D721Med (cell line): ENCODE measurements at regions not wholly inside any gene's neighbourhood (a gene's known extent, or its start where the extent isn't known, plus 50 kb on each side); places are given as distances from the start of the nearest gene placed in this dataset.

ENCODE experiments used
- DNase-seq: peaks from one replicate; pipeline ENCODE4 v3.0.0; 2011; ENCODE audit warnings: low spot score; ENCODE audit not compliant: insufficient read length
- FAIRE-seq: peaks from 2 replicates; lab custom pipeline; 2011; peaks lifted over from hg19 to GRCh38; lab: Jason Lieb, UNC
- TF ChIP-seq, protein P1 (sequence below): IDR thresholded peaks from 2 replicates; pipeline ENCODE4 v1.5.1; 2012; ENCODE audit warnings: mild to moderate bottlenecking, control low read depth; ENCODE audit not compliant: insufficient read depth; ENCODE audit errors: missing control alignments

DNA sequence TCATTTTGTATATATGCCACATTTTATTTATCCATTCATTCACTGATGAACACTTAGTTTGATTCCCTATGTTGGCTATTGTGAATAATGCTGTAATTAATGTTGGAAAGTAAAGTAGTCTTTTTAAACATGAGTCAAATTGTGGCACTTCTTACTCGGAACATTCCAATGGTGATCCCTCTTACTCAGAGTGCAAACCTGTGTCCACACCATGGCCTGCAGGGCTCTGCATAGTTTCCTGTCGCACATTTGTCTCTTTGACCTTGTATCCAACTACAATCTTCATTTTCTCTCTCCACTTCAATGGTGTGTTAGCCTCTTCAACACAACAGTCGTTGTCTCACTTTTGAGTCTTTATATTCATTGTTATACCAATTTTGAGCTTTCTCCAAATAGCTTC is 98.1 kb upstream of the PAPPA start:
- no peak for DNase-seq
- FAIRE-seq: no peak
- TF ChIP-seq, protein P1, sequence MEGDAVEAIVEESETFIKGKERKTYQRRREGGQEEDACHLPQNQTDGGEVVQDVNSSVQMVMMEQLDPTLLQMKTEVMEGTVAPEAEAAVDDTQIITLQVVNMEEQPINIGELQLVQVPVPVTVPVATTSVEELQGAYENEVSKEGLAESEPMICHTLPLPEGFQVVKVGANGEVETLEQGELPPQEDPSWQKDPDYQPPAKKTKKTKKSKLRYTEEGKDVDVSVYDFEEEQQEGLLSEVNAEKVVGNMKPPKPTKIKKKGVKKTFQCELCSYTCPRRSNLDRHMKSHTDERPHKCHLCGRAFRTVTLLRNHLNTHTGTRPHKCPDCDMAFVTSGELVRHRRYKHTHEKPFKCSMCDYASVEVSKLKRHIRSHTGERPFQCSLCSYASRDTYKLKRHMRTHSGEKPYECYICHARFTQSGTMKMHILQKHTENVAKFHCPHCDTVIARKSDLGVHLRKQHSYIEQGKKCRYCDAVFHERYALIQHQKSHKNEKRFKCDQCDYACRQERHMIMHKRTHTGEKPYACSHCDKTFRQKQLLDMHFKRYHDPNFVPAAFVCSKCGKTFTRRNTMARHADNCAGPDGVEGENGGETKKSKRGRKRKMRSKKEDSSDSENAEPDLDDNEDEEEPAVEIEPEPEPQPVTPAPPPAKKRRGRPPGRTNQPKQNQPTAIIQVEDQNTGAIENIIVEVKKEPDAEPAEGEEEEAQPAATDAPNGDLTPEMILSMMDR: no peak

DNA sequence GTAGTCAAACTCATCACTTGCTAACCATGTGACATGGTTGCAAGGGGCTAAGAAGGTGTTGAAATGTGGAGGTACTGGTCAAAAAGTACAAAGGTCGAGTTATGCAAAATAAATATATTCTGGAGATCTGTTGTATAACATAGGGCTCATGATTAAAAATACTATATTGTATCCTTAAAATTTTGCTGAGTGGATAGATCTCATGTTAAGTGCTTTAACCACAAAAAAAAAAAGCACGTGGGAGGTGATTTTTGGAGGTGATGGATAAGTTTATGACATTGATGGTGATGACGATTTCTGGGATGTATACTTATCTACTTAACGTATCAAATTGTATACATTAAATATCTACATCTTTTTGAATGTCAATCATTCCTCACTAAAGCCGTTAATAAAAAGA is 96.2 kb upstream of the PAPPA start:
- TF ChIP-seq, protein P1: no peak
- FAIRE-seq: no peak

DNA sequence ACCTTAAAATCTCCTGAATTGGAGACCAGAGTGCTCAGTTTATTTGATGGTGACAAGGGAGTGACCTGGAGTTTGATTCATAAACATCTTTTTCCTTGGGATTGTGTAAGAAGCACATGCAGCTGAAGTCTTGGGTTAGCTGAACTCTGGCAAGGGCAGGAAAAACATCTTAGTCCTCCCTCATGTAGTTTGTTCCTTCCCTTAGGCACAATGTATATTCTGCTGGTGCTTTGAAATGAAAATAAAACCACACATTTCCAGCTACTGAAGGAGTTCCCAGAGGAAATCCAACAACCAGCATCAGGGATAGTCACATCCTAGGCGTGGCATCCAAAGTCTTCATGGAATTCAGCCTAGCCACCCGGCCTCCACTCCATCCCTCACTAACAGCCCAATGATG is 95.2 kb upstream of the PAPPA start:
- DNase-seq (no peak), FAIRE-seq (no peak)
- TF ChIP-seq, protein P1: no peak

More for the DNA sequence above, 96.2 kb upstream of the PAPPA start:
- no peak for DNase-seq

DNA sequence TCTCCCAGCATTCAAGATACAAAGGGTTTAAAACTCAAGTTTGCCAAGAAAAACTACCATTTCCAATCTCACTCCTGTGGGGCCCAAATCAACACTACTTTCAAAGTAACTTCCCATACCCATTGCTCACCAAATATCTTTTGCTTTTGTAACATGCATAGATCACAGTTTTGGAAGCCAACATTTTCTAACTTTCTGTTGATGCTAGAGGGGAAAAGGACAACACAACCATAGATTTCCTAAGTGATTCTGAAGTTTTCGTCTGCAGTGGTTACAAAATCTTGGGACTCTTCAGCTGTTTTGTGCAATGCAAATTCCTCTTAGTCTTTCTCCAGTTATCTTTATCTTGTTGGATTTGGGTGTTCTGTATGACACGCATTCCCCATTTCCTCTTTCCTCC is 94.1 kb upstream of the PAPPA start:
- FAIRE-seq (no peak), DNase-seq (no peak)
- TF ChIP-seq, protein P1: no peak

DNA sequence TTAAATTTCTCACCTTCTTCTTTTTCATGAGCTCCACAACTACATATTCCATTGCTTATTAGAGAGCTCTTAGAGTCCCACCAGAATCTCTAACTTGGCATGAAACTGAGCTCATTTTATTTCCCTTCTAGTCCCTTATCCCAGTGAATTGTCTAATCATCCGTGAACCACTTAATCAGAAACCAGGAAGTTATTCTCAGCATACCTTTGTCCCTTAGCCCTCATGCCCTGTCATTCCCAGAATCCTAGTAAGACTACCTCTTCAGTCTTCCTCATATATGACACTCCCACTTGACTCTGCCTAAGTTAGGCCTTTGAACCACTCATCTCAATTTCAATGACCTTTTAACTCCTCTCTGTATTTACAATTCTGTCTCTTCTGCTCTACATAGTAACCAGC is 93.0 kb upstream of the PAPPA start:
- TF ChIP-seq, protein P1: no peak
- DNase-seq (no peak), FAIRE-seq (no peak)

DNA sequence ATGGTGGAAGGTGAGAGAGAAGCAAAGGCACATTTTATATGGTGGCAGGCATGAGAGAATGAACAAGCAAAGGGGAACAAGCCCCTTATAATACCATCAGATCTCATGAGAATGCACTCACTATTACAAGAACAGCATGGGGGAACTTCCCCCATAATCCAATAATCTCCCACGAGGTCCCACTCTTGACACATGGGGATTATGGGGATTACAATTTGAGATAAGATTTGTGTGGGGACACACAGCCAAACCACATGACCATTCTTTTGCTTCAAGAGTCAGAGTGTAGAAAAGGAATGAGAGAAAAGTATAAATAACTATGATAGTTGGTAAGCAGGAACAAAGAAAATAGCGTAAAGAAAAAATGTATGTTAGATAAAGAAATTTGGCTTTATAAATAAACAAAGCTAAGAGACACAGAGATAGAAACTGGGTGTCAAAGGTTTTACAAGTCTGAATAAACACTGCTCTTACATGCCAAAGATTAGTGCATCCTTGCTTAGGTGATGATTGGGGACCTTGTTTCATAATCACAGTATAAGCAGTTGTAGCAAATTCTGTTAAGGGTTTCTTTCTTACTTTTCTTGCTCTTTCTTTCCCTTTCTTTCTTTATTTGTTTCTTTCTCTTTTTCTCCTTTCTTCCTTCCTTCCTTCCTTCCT is 91.9 kb upstream of the PAPPA start:
- no peak for FAIRE-seq
- no peak for DNase-seq
- TF ChIP-seq, protein P1: no peak

DNA sequence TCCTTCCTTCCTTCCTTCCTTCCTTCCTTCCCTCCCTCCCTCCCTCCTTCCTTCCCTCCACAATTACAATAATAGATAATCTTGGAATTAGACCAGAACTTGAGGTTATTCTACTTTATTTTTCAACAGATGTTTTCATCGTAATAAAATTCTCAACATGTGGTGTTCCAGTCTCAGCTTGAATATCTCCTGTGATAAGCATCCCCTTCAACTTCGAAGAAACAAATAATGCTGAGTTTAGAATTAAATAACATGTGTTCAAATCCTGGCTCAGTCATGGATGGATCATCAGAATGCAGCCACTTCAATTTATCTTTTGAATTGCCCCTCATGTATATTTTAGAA is 91.4 kb upstream of the PAPPA start:
- DNase-seq (no peak), FAIRE-seq (no peak)
- TF ChIP-seq, protein P1: no peak
